T-helper 2 cell treated with Interferon-gamma antibody and Interleukin-4, amounts not matched to agents 5 μg/mL and 100 μg/mL, for 36 hours (primary cell): ENCODE measurements at regions not wholly inside any gene's neighbourhood (a gene's known extent, or its start where the extent isn't known, plus 50 kb on each side); places are given as distances from the start of the nearest gene placed in this dataset.

Source experiments
- DNase-seq: peaks from one replicate; pipeline ENCODE4 v3.0.0; 2021; ENCODE audit warnings: low spot score
- H3K27ac Mint-ChIP-seq: one replicate; pipeline ENCODE4 v1.8.0; 2021; ENCODE audit warnings: mild to moderate bottlenecking, mixed read lengths
- H3K27me3 Mint-ChIP-seq: one replicate; pipeline ENCODE4 v1.8.0; 2021; ENCODE audit warnings: low read depth, mixed read lengths
- H3K36me3 Mint-ChIP-seq: one replicate; pipeline ENCODE4 v1.8.0; 2021; ENCODE audit warnings: low read depth, mixed read lengths
- H3K4me1 Mint-ChIP-seq: one replicate; pipeline ENCODE4 v1.8.0; 2021; ENCODE audit warnings: low read depth, mixed read lengths
- H3K4me3 Mint-ChIP-seq: one replicate; pipeline ENCODE4 v1.8.0; 2022; ENCODE audit warnings: mild to moderate bottlenecking, moderate library complexity, mixed read lengths
- H3K9me3 Mint-ChIP-seq: one replicate; pipeline ENCODE4 v1.8.0; 2021; ENCODE audit warnings: mixed read lengths

DNA sequence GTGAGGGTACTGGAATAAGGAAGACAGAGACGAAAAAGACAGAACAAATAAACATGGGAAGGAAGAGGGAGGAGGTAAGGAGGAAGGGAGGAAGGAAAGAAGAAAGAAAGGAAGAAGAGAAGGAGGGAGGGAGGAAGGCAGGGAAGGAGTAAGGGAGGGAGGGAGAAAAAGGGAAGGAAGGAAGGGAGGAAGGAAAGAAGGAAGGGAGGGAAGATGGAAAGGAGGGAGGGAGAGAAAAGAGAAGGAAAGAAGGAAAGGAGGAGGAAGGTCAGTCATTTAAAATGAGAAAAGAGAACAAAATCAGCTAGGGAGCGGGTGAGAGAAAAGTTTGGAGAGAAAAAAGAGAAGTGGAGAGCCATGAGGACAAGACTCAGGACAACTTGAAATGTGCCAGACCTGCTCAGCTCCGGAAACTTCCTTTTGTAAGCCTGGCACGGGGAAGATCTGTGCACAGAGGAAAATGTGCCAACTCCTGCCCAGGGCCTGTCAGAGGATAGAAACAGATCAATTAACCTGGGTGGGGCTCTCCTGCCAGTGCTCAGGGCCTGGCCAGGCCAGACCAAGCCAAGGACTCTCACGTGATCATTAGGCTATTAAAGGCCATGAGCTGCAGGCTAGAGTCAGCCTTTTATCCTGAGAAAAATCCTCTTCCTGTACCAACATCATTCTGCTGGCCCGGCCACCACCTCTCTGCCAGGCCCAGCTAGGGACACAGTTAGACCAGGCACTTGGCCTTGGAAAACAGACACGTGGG, 50.1 kb upstream of the BCL6 start:
- peaks cover 45% of the 10 kb centered on the region for H3K4me1 Mint-ChIP-seq
- H3K4me3 Mint-ChIP-seq = no peak overlapping the region
- H3K9me3 Mint-ChIP-seq = peaks cover 12% of the 10 kb centered on the region
- peak overlapping the region; percentile 49 for H3K27ac Mint-ChIP-seq
- peaks cover 54% of the 10 kb centered on the region for H3K36me3 Mint-ChIP-seq
- DNase-seq = no peak
- H3K27me3 Mint-ChIP-seq = no peaks in the 10 kb centered on the region

DNA sequence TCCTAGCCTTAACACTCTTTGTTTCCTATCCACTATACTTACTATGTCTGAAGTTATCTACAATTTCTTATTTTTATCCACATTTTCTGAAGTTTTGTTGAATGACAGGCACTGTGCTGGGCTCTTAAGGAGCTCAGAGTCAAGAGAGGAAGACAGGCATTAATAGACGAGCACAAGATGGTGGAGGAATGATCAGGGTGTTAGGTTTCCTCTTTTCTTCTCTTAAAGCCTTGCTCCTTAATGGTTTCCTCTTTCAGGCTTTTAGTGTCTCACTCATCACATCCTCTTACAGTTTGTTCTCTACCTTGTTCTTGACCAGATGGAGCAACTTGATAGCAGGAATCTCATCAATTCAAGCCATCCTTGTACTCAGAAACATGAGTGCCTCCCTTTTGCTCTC, 52.9 kb upstream of the BCL6 start:
- Mint-ChIP-seq H3K4me3 (peak overlapping the region; percentile 62), H3K27me3 (no peaks in the 10 kb centered on the region), H3K4me1 (peaks cover 68% of the 10 kb centered on the region), H3K27ac (peak overlapping the region; percentile 94), H3K36me3 (peaks cover 42% of the 10 kb centered on the region), H3K9me3 (peaks cover 19% of the 10 kb centered on the region)
- no peak for DNase-seq

- peak overlapping the region; percentile 62 for H3K4me3 Mint-ChIP-seq
- H3K4me1 Mint-ChIP-seq = peaks cover 72% of the 10 kb centered on the region
- H3K27ac Mint-ChIP-seq = peak overlapping the region; percentile 94
- no peaks in the 10 kb centered on the region for H3K27me3 Mint-ChIP-seq
- DNase-seq = peak; percentile 30
- H3K9me3 Mint-ChIP-seq = peaks cover 19% of the 10 kb centered on the region
- H3K36me3 Mint-ChIP-seq = peaks cover 37% of the 10 kb centered on the region
Observed at GRCh38 chr3:187798531-187799530, 53.6 kb upstream of the BCL6 start.

GRCh38 chr3:187799942-187800641, 54.8 kb upstream of the BCL6 start:
- peak; percentile 50 for DNase-seq
- Mint-ChIP-seq H3K4me3 (peak overlapping the region; percentile 62), H3K9me3 (peaks cover 15% of the 10 kb centered on the region), H3K36me3 (peaks cover 26% of the 10 kb centered on the region), H3K4me1 (peaks cover 77% of the 10 kb centered on the region), H3K27ac (peak overlapping the region; percentile 94), H3K27me3 (no peaks in the 10 kb centered on the region)

DNA sequence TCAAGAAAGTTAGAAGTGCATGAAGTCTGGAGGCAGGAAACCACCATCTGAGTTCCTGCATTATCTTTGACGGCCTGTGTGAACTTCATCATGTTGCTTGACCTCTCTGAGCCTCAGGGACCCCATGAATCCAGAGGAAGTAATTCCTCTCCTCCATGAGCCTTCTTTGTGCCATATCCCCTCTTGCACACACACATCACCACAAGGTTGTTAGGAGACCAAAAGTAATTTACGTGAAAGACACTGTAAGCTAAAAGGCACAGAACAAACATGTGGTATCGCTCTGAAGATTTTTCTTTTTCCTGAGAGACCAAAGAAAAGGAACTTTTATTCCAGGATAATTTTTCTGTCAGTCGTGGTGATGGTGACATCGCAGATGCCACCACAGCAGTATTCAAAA, 55.9 kb upstream of the BCL6 start:
- no peaks in the 10 kb centered on the region for H3K27me3 Mint-ChIP-seq
- H3K9me3 Mint-ChIP-seq = peaks cover 15% of the 10 kb centered on the region
- peak overlapping the region; percentile 94 for H3K27ac Mint-ChIP-seq
- DNase-seq = no peak
- peaks cover 79% of the 10 kb centered on the region for H3K4me1 Mint-ChIP-seq
- peak overlapping the region; percentile 62 for H3K4me3 Mint-ChIP-seq
- peaks cover 24% of the 10 kb centered on the region for H3K36me3 Mint-ChIP-seq

GRCh38 chr3:187802203-187802927, 57.1 kb upstream of the BCL6 start:
- Mint-ChIP-seq H3K36me3 (peaks cover 25% of the 10 kb centered on the region), H3K27ac (peak overlapping the region; percentile 94), H3K27me3 (no peaks in the 10 kb centered on the region), H3K4me1 (peaks cover 86% of the 10 kb centered on the region), H3K4me3 (peak overlapping the region; percentile 62), H3K9me3 (peaks cover 15% of the 10 kb centered on the region)
- DNase-seq = no peak

GRCh38 chr3:187802928-187803259, 57.6 kb upstream of the BCL6 start:
- H3K4me3 Mint-ChIP-seq = peak overlapping the region; percentile 62
- peaks cover 82% of the 10 kb centered on the region for H3K4me1 Mint-ChIP-seq
- DNase-seq = peak; percentile 88
- H3K9me3 Mint-ChIP-seq = peaks cover 13% of the 10 kb centered on the region
- H3K36me3 Mint-ChIP-seq = peaks cover 23% of the 10 kb centered on the region
- no peaks in the 10 kb centered on the region for H3K27me3 Mint-ChIP-seq
- peak overlapping the region; percentile 94 for H3K27ac Mint-ChIP-seq

DNA sequence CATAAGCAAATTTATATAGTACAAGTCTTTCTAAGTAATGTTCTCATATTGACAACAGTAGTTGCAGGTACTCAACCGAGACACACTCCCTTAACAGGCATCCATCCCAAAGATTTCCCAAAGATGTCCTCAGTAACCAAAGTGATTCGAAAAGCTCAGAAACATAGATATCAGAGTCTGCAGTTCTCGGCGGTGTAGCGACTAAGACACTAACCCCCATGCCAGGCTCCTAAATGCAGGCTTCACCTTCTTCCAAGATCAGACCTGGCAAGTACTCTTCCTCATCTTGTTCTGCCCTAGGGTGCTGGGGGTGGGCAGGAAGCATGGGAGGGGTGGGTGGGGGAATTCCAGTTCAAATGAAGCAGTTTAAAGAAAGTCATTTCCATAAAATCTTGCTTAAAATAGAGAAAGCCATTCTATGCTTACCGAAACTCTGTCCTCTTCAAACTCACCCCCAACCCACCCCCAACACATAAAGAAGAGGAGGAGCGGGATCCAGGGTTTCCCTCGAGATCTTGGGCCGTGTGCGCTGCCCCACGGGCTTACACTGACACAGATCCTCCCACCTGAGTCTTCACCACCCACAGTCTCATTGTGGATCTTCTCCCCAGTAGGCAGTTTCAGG, 59.0 kb upstream of the BCL6 start:
- Mint-ChIP-seq H3K27me3 (no peaks in the 10 kb centered on the region), H3K27ac (peak overlapping the region; percentile 94), H3K4me1 (peaks cover 73% of the 10 kb centered on the region), H3K36me3 (peaks cover 16% of the 10 kb centered on the region), H3K9me3 (peaks cover 7% of the 10 kb centered on the region), H3K4me3 (peak overlapping the region; percentile 20)
- no peak for DNase-seq

DNA sequence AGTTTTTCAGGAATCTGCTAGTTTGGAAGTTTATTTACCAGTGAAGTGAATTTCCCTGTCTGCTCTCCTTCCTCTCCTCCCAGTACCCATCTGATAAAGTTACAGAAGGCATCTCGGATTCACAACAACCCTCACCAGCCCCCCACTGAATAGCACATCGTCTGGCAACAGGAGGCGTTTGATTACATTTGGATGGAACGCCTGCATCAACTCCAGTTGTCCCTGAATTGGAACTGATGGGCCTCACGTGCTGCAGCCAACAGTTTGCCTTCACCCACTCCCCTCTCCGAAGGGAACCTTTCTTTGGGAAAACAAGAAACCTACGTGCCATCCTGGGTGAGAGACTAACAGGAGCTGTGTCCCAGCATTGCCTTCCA, 59.5 kb upstream of the BCL6 start:
- peaks cover 7% of the 10 kb centered on the region for H3K9me3 Mint-ChIP-seq
- peak overlapping the region; percentile 17 for H3K4me3 Mint-ChIP-seq
- no peaks in the 10 kb centered on the region for H3K27me3 Mint-ChIP-seq
- H3K27ac Mint-ChIP-seq = peak overlapping the region; percentile 51
- no peak for DNase-seq
- peaks cover 16% of the 10 kb centered on the region for H3K36me3 Mint-ChIP-seq
- peaks cover 68% of the 10 kb centered on the region for H3K4me1 Mint-ChIP-seq

GRCh38 chr3:187805774-187806173, 60.5 kb upstream of the BCL6 start:
- peak overlapping the region; percentile 26 for H3K27ac Mint-ChIP-seq
- DNase-seq = no peak
- H3K36me3 Mint-ChIP-seq = peaks cover 16% of the 10 kb centered on the region
- peaks cover 60% of the 10 kb centered on the region for H3K4me1 Mint-ChIP-seq
- peaks cover 7% of the 10 kb centered on the region for H3K9me3 Mint-ChIP-seq
- H3K4me3 Mint-ChIP-seq = no peak overlapping the region
- H3K27me3 Mint-ChIP-seq = peaks cover 2% of the 10 kb centered on the region

- Mint-ChIP-seq H3K9me3 (peaks cover 5% of the 10 kb centered on the region), H3K27me3 (peaks cover 2% of the 10 kb centered on the region), H3K36me3 (peaks cover 13% of the 10 kb centered on the region), H3K4me3 (no peak overlapping the region), H3K4me1 (peaks cover 59% of the 10 kb centered on the region), H3K27ac (peak overlapping the region; percentile 82)
- peak; percentile 64 for DNase-seq
Observed at GRCh38 chr3:187807086-187807862, 62.0 kb upstream of the BCL6 start.

DNA sequence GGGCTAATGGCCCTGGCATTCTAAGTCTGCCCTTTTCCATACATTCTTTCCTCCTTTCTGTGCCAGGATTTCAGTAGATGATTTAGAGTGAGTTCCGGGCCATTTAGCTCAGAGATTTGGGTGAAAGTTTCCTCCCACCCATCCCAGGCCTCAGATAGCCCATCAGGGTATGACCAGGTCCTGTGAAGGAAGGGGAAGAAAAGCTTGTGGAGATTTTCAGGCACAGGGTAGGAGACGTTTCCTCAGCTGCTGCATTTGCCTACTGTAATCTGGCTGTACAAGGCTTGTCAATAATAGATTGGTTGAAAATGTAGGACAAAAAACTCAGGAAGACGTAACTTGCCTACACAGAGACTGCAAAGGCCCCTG, 63.2 kb upstream of the BCL6 start:
- no peak for DNase-seq
- H3K36me3 Mint-ChIP-seq = peaks cover 11% of the 10 kb centered on the region
- no peak overlapping the region for H3K4me3 Mint-ChIP-seq
- peaks cover 2% of the 10 kb centered on the region for H3K27me3 Mint-ChIP-seq
- peaks cover 48% of the 10 kb centered on the region for H3K4me1 Mint-ChIP-seq
- no peaks in the 10 kb centered on the region for H3K9me3 Mint-ChIP-seq
- no peak overlapping the region for H3K27ac Mint-ChIP-seq
